ENCODE measurements at regions not wholly inside any gene's neighbourhood (a gene's known extent, or its start where the extent isn't known, plus 50 kb on each side); places are given as distances from the start of the nearest gene placed in this dataset.

GRCh38 chr13:63396746-63397145 is 1981.1 kb upstream of the PCDH20 start:
- Histone ChIP-seq H3K27ac (ENCODE audit: low read length) (no peak overlapping the region), H3K36me3 (replicated peaks; ENCODE audit: insufficient read depth, low read length) (no peaks in the 10 kb centered on the region), H3F3A (ENCODE audit: insufficient read depth, low read length) (no peaks in the 10 kb centered on the region), H3K9me2 (replicated peaks; ENCODE audit: insufficient read depth, low read length) (no peaks in the 10 kb centered on the region), H3K79me2 (ENCODE audit: low read length) (no peaks in the 10 kb centered on the region), H3K27me3 (replicated peaks; ENCODE audit: insufficient read depth, low read length) (no peaks in the 10 kb centered on the region), H4K20me1 (ENCODE audit: insufficient read depth, low read length) (no peaks in the 10 kb centered on the region), H3K4me2 (ENCODE audit: low read depth, low read length) (no peak overlapping the region), H3K9ac (ENCODE audit: low read length) (no peak overlapping the region), H3K4me3 (ENCODE audit: low read length) (no peak overlapping the region), H2AFZ (ENCODE audit: low read length) (no peak overlapping the region), H3K9me3 (replicated peaks; ENCODE audit: insufficient read depth, low read length) (no peaks in the 10 kb centered on the region), H3K4me1 (ENCODE audit: low read length) (no peaks in the 10 kb centered on the region)
- no peak for TF ChIP-seq EZH2 (optimal IDR thresholded peaks at IDR 0.05; ENCODE audit: low read depth, low read length)
- no peak for DNase-seq

DNA sequence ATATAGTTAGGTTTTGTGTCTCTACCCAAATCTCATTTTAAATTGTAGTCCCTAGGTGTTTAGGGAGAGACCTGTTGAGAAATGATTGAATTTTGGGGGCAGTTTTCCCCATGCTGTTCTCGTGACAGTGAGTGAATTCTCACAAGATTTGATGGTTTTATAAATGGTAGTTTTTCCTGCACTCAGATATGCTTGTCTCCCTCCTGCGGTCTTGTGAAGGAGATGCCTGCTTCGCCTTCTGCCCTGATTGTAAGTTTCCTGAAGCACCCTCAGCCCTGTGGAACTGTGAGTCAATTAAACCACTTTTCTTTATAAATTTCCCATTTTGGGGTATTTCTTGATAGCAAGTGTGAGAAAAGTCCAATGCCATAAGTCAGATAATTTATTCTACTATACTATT is 1977.5 kb upstream of the PCDH20 start:
- H3K27me3 ChIP-seq (replicated peaks; ENCODE audit: insufficient read depth, low read length), result no peaks in the 10 kb centered on the region
- no peaks in the 10 kb centered on the region for H3K9me2 ChIP-seq (replicated peaks; ENCODE audit: insufficient read depth, low read length)
- no peak overlapping the region for H3K27ac ChIP-seq (ENCODE audit: low read length)
- no peaks in the 10 kb centered on the region for H4K20me1 ChIP-seq (ENCODE audit: insufficient read depth, low read length)
- H3K4me3 ChIP-seq (ENCODE audit: low read length), result no peak overlapping the region
- H3K36me3 ChIP-seq (replicated peaks; ENCODE audit: insufficient read depth, low read length), result no peaks in the 10 kb centered on the region
- H3K9ac ChIP-seq (ENCODE audit: low read length), result no peak overlapping the region
- H3K4me1 ChIP-seq (ENCODE audit: low read length), result no peaks in the 10 kb centered on the region
- DNase-seq, result no peak
- TF ChIP-seq EZH2 (optimal IDR thresholded peaks at IDR 0.05; ENCODE audit: low read depth, low read length) (no peak), EZH2phosphoT487 (IDR thresholded peaks at IDR 0.05; ENCODE audit: low read length) (no peak), CTCF (IDR thresholded peaks at IDR 0.05; ENCODE audit: low read length) (no peak)
- no peak overlapping the region for H2AFZ ChIP-seq (ENCODE audit: low read length)
- no peaks in the 10 kb centered on the region for H3F3A ChIP-seq (ENCODE audit: insufficient read depth, low read length)
- H3K4me2 ChIP-seq (ENCODE audit: low read depth, low read length), result no peak overlapping the region
- H3K9me3 ChIP-seq (replicated peaks; ENCODE audit: insufficient read depth, low read length), result no peaks in the 10 kb centered on the region
- no peaks in the 10 kb centered on the region for H3K79me2 ChIP-seq (ENCODE audit: low read length)

- Histone ChIP-seq H3K4me1 (ENCODE audit: low read length) (no peaks in the 10 kb centered on the region), H3K9me2 (replicated peaks; ENCODE audit: insufficient read depth, low read length) (no peaks in the 10 kb centered on the region), H3K36me3 (replicated peaks; ENCODE audit: insufficient read depth, low read length) (no peaks in the 10 kb centered on the region), H3K9ac (ENCODE audit: low read length) (no peak overlapping the region), H3K4me2 (ENCODE audit: low read depth, low read length) (no peak overlapping the region), H3F3A (ENCODE audit: insufficient read depth, low read length) (no peaks in the 10 kb centered on the region), H2AFZ (ENCODE audit: low read length) (no peak overlapping the region), H3K9me3 (replicated peaks; ENCODE audit: insufficient read depth, low read length) (no peaks in the 10 kb centered on the region), H3K79me2 (ENCODE audit: low read length) (no peaks in the 10 kb centered on the region), H3K4me3 (ENCODE audit: low read length) (no peak overlapping the region), H4K20me1 (ENCODE audit: insufficient read depth, low read length) (no peaks in the 10 kb centered on the region), H3K27me3 (replicated peaks; ENCODE audit: insufficient read depth, low read length) (no peaks in the 10 kb centered on the region), H3K27ac (ENCODE audit: low read length) (no peak overlapping the region)
- DNase-seq, result no peak
- TF ChIP-seq EZH2phosphoT487 (IDR thresholded peaks at IDR 0.05; ENCODE audit: low read length) (no peak), CTCF (IDR thresholded peaks at IDR 0.05; ENCODE audit: low read length) (no peak), EZH2 (optimal IDR thresholded peaks at IDR 0.05; ENCODE audit: low read depth, low read length) (no peak)
These were observed 1974.1 kb upstream of the PCDH20 start for GRCh38 chr13:63389756-63390155.

DNA sequence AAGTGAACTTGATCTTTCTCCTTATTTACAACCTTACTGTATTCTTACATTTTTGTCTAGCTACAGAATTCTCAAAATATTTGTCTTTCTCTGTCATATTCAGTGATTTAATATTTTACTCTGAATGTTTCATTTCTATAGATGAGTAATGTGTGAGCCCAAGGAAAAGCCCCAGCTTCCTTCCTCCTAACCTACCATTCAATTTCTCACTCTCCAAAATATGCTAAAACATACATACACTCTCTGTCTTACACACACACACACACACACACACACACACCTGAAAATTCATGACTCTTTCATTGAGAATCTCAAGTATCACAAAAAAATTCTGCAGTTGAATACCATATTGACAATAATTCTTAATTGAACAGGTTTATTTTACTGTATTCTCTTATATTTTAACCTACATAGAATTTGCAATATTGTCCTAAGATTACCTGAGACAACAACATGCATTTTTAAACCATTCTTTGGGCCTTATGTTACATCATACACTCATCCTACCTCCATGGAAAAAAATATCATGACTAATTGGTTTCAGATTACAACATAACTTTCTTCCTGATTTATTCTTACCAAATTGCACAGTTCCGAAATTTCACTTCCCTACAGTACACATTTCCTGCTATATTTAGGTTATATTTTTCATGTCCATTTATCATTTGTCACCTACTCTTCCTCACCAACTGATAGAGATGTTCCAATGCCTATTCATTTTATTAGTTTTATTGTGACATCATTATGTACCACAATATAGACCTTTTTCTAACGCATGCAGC is 1965.6 kb upstream of the PCDH20 start:
- Histone ChIP-seq H3K36me3 (replicated peaks; ENCODE audit: insufficient read depth, low read length) (no peaks in the 10 kb centered on the region), H3K27me3 (replicated peaks; ENCODE audit: insufficient read depth, low read length) (no peaks in the 10 kb centered on the region), H3K27ac (ENCODE audit: low read length) (no peak overlapping the region), H3K9ac (ENCODE audit: low read length) (no peak overlapping the region), H3K4me3 (ENCODE audit: low read length) (no peak overlapping the region), H3K79me2 (ENCODE audit: low read length) (no peaks in the 10 kb centered on the region), H4K20me1 (ENCODE audit: insufficient read depth, low read length) (no peaks in the 10 kb centered on the region), H3K4me1 (ENCODE audit: low read length) (no peaks in the 10 kb centered on the region), H3K9me2 (replicated peaks; ENCODE audit: insufficient read depth, low read length) (no peaks in the 10 kb centered on the region), H2AFZ (ENCODE audit: low read length) (no peak overlapping the region), H3K4me2 (ENCODE audit: low read depth, low read length) (no peak overlapping the region), H3F3A (ENCODE audit: insufficient read depth, low read length) (no peaks in the 10 kb centered on the region), H3K9me3 (replicated peaks; ENCODE audit: insufficient read depth, low read length) (no peaks in the 10 kb centered on the region)
- TF ChIP-seq CTCF (IDR thresholded peaks at IDR 0.05; ENCODE audit: low read length) (no peak), EZH2phosphoT487 (IDR thresholded peaks at IDR 0.05; ENCODE audit: low read length) (no peak), EZH2 (optimal IDR thresholded peaks at IDR 0.05; ENCODE audit: low read depth, low read length) (no peak)
- no peak for DNase-seq

All from MM.1S (cell line).